ENCODE measurements at regions not wholly inside any gene's neighbourhood (a gene's known extent, or its start where the extent isn't known, plus 50 kb on each side); places are given as distances from the start of the nearest gene placed in this dataset.
A peak's percentile ranks its signal among the peaks of the same experiment; 100 is the strongest.
"Not testable (repeated sequence)": the region's sequence is repeated elsewhere in the genome, so short reads cannot be mapped to it uniquely, and the experiment has no call there.

DNA sequence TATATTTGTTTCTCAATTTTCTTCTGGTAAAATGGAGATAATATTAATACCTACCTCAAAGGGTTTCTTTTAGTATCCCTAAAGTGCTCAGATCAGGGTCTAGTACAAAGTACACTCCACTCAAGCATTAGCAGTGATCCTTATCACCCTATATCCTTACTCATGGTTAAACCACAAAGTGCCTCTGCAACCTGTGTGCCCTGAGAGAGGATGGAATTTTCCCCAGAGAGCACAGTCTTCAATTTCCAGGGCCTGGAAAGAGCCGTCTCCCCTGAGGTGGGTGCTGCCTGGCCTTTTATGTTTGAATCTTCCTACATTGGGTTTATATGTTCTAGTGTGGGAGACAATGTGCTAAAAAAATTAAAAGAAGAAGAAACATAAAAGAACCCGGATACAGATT, 183.1 kb upstream of the FBXO33 start:
- no peak for DNase-seq

DNA sequence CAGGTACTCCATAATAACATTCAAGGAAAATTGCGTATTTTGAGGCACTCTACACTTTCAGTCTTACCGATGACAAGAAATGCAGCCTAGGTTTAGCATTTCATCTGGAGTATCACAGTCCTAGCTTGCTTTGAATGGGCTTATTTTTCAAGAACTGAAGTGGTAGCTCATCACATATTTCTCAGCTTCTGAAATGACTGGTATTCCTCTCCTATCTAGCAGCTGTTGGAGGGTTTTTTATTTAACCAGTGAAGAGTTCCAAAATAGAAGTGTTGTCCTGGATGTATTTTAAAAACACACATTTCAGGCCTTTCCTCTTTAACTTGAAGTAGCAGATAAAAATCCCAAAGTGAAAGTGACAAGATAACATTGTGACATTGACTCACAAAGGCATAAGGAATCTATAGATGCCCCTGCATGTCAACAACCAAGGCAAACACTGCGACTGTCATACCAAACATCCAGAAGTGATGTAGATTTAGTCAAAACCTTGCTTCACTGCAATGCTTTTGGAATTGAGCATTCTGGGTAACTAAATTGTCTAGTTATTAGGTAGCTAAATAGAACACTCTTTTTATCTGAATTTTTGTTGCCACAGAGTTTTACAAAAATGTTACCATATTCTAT, 182.2 kb upstream of the FBXO33 start:
- DNase-seq, result no peak

- no peak for DNase-seq
Observed at GRCh38 chr14:39609119-39609518, 176.9 kb upstream of the FBXO33 start.

DNA sequence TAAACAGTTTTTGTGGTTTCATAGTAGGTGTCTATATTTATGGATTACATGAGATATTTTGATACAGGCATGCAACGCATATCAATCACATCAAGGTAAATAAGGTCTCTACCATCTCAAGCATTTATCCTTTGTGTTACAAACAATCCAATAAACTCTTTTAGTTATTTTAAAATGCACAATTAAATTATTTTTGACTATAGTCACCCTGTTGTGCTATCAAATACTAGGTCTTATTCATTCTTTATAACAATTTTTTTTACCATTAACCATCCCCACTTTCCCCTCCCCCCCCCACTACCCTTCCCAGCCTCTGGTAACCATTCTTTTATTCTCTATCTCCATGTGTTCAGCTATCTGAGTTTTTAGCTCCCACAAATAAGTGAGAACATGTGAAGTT, 175.7 kb upstream of the FBXO33 start:
- DNase-seq, result no peak

GRCh38 chr14:39603942-39604341, 171.7 kb upstream of the FBXO33 start:
- DNase-seq, result peak in 1 of 2 donors; percentile 35

DNA sequence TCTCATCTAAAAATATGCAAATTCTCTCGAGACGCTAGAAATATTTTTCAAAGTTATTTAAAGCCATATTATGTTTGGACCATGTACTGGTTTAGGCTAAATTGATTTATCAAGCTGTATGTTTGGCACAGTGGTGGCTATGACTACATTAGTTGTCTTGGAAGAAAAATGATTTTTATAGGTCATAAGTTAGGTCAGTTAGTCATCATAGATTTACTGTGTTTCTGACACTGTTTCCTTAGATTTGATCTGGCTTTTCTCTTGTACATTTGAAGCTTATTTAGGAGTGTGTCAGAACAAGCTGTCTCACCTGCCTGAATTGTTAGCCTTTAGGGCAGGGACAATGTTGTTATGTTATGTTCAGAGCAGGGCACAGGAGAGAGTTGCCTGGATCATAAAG, 161.1 kb upstream of the FBXO33 start:
- no peak for DNase-seq

GRCh38 chr14:39592116-39592789, 160.0 kb upstream of the FBXO33 start:
- no peak for DNase-seq

DNA sequence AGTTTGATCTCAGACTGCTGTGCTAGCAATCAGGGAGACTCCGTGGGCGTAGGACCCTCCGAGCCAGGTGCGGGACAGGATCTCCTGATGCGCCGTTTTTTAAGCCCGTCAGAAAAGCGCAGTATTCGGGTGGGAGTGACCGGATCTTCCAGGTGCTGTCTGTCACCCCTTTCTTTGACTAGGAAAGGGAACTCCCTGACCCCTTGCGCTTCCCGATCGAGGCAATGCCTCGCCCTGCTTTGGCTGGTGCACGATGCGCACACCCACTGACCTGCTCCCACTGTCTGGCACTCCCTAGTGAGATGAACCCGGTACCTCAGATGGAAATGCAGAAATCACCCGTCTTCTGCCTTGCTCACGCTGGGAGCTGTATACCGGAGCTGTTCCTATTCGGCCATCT, 157.6 kb upstream of the FBXO33 start:
- DNase-seq, result not testable (repeated sequence)

DNA sequence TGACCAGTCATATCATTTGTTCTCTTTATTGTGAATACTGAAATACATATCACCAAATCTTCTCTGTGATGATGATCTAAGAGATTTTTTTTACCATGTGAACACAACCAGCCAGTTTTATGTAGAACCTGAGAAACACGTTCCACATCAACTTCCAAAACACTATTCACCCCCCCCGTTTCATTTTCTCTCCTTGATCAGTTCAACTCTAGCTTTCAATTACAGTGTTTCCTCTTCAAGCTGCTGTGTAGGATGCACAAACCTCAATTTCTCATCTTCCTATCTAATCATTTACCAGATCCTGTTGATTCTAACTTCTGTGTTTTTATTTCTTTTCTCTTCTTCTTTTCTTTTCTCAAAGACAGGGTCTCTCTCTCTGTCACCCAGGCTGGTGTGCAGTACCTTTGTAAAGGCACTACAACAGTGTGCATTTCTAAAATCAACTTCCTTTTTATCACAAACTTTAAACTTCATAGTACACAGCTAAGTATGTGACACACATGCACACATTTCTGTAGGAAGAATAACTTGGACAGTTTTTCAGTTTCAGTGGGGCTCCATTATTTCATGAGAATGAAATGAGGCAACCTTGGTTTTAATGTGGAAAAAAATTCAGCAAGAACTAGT, 149.9 kb upstream of the FBXO33 start:
- peak in 1 of 2 donors; percentile 3 for DNase-seq

GRCh38 chr14:39581474-39581873, 149.2 kb upstream of the FBXO33 start:
- peak in 1 of 2 donors; percentile 22 for DNase-seq

DNA sequence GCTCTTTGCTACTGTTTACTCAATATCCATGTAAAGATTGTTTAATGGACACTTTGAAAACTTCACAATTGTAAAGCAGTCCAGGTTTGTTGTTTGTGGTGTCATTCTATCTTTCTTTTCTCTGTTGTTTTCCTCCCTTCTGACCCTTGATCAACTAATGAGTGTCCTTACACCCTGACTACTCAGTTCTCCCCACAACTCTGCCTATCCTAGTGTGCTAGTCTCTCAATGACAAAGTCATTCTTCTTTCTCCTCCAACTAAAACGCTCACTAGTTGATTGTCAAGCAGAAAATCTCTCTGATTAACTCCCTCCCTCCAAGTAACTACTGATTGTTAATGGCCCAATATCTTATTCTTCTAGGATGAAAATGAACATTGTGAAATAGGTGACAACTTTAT, 148.5 kb upstream of the FBXO33 start:
- no peak for DNase-seq

DNA sequence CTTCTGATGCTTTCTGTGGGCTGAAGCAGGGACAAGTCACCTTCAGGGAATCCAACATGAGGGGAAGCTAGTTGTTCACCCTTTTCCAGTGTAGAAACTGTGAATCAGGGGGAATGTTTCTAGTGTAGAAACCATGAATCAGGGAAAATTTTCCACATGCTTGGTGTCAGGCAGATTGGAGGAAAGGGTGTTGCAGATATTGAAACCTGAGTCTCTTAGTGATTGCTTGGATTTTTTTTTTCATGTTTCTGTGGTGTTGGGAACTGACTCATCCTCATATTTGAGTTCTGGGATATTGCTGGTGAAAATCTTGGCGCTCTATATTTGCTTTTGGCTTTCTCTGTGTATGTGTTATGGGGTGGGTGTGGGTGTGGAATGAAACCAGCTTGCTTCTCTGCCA, 144.5 kb upstream of the FBXO33 start:
- DNase-seq, result no peak

DNA sequence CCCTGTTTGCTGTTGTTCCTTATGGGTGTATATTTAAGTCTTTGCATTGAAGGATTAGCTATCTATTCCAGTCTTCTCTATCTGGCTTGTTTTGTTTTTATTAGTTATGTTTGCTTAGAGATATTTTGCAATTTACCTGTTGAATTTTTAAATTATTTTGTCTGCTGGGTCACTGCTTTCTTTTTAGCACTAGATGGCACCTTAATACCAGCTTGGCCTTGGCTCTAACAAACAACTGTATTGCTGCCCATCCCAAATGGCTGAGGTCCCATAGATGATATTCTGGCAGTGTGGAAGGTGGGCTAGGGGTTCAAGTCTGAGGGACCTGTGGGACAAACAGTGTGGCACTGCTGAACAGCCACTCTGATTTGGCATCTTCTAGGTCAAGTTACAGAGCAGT, 144.0 kb upstream of the FBXO33 start:
- no peak for DNase-seq

GRCh38 chr14:39568809-39569538, 136.7 kb upstream of the FBXO33 start:
- no peak for DNase-seq

- no peak for DNase-seq
Observed at GRCh38 chr14:39566795-39567194, 134.6 kb upstream of the FBXO33 start.

- no peak for DNase-seq
Observed at GRCh38 chr14:39563361-39563760, 131.1 kb upstream of the FBXO33 start.

- DNase-seq, result no peak
Observed at GRCh38 chr14:39562175-39562574, 129.9 kb upstream of the FBXO33 start.

- no peak for DNase-seq
Observed at GRCh38 chr14:39558525-39558924, 126.3 kb upstream of the FBXO33 start.

GRCh38 chr14:39555749-39556148, 123.5 kb upstream of the FBXO33 start:
- DNase-seq, result no peak

GRCh38 chr14:39554576-39554975, 122.3 kb upstream of the FBXO33 start:
- no peak for DNase-seq

DNA sequence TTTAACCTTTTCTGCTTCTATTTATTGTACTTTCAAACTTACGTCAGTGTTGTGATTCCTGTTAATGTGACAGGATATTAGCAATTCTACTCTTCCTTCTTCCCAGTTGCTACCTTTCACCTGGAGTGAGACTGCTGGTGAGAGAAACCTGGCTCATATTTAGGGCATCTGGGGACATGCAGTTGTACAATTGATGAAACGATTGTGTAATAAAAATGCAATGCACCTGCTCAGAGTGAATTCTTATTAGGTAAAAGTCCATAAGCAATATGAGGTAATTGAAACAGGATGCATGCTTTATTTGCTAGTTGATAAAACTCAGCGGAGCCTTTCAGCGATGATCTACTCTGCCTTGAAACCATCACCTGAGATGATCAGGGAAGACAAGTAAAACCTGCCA, 116.1 kb upstream of the FBXO33 start:
- DNase-seq, result no peak

DNA sequence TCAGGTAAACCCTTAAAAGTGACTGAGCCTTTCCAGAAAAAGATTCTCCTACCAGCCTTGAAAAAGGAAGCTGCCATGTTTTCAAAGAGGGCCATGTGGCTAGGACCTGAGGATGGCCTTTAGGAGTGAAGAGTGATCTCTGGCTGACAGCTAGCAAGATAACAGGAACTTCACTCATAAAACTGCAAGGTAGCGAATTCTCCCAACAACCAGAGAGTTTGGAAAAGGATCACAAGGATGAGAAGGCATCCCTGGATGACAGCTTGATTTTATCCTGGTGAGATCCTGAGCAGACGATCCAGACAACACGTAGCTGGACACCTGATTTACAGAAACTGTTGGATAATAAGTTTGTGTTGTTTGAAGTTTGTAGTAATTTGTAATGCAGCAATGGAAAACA, 115.6 kb upstream of the FBXO33 start:
- no peak for DNase-seq

DNA sequence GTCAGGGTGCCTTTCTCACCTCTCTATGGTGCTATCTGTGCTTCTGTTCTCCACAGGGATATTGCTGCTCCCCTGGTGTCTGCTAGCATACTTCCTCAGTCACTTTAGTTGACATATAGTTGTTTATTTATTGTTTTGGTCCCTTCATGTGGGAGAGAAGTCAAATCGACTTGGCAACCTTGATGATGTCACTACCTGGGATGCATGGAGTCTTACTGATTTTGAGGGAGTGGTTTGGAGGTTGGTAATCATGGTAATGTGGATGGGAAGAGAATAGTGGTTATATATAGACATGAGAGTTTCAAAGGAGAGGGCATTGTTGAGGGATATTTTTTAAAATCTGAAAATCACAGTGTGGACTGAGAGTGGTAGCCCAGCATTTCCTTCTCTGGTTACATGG, 73.6 kb upstream of the FBXO33 start:
- DNase-seq, result no peak

- DNase-seq, result no peak
Observed at GRCh38 chr14:39500253-39500652, 68.0 kb upstream of the FBXO33 start.
